IgD-negative memory B cell (primary cell): ENCODE measurements at regions not wholly inside any gene's neighbourhood (a gene's known extent, or its start where the extent isn't known, plus 50 kb on each side); places are given as distances from the start of the nearest gene placed in this dataset.
"Not testable (repeated sequence)": the region's sequence is repeated elsewhere in the genome, so short reads cannot be mapped to it uniquely, and the experiment has no call there.

ENCODE experiments used
- H3K27ac Mint-ChIP-seq, 3 donors: one replicate each; pipeline ENCODE4 v1.8.0; 2020 to 2022; ENCODE audit warnings: mild to moderate bottlenecking in 3 of 3, mixed read lengths in 3 of 3, moderate library complexity in 1 of 3
- H3K27me3 Mint-ChIP-seq: one replicate; pipeline ENCODE4 v1.8.0; 2021; ENCODE audit warnings: mixed read lengths
- H3K36me3 Mint-ChIP-seq: one replicate; pipeline ENCODE4 v1.8.0; 2020; ENCODE audit warnings: mild to moderate bottlenecking, mixed read lengths
- H3K4me1 Mint-ChIP-seq, 3 donors: one replicate each; pipeline ENCODE4 v1.8.0; 2020 to 2022; ENCODE audit warnings: mixed read lengths in 3 of 3, mild to moderate bottlenecking in 1 of 3
- H3K4me3 Mint-ChIP-seq, 4 donors: one replicate each; pipeline ENCODE4 v1.8.0; 2020 to 2022; ENCODE audit warnings: mild to moderate bottlenecking in 4 of 4, mixed read lengths in 4 of 4, moderate library complexity in 3 of 4
- H3K9me3 Mint-ChIP-seq, 3 donors: one replicate each; pipeline ENCODE4 v1.8.0; 2020 to 2021; ENCODE audit warnings: mixed read lengths in 3 of 3, mild to moderate bottlenecking in 1 of 3

DNA sequence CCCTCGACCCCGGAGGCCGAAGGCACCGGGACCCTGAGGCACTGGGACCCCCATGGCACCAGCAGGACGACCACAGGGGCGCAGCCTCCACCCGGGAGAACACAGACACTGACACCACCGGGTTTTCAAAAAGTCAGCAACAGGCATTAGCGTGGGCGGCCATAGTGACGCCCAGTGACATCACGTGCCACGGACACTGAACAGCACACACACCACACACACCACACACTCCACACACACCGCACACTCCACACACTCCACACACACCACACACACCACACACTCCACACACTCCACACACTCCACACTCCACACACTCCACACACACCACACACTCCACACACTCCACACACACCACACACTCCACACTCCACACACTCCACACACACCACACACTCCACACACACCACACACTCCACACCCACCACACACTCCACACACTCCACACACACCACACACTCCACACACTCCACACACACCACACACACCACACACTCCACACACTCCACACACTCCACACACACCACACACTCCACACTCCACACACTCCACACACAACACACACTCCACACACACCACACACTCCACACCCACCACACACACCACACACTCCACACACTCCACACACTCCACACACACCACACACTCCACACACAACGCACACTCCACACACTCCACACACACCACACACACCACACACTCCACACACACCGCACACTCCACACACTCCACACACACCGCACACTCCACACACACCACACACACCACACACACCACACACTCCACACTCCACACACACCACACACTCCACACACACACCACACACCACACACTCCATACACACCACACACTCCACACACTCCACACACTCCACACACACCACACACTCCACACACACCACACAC is 3955.9 kb upstream of the TPTE start:
- H3K27ac Mint-ChIP-seq, H3K36me3 Mint-ChIP-seq, H3K27me3 Mint-ChIP-seq, H3K4me3 Mint-ChIP-seq, H3K9me3 Mint-ChIP-seq, H3K4me1 Mint-ChIP-seq: not testable (repeated sequence)

DNA sequence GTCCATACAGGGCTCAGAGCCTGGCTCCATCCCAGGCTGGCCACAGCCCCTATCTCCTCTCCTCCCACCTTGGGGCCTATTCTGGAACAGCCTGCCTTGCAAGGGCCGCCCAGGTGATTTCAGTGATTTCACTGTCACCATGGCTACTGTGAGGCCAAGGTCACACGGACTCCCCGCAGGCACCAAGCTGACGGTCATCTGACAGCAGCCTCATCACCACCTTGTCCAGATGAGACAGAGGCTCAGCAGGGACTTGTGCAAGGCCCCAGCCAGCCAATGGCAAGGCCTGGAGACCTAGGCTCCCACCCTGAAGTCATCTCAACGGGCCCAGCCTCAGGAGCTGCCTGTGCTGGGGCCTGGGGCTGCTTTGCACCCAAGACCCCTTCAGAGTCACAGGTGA is 3953.8 kb upstream of the TPTE start:
- H3K27me3 Mint-ChIP-seq, H3K4me3 Mint-ChIP-seq, H3K36me3 Mint-ChIP-seq, H3K9me3 Mint-ChIP-seq, H3K4me1 Mint-ChIP-seq, H3K27ac Mint-ChIP-seq: not testable (repeated sequence)

DNA sequence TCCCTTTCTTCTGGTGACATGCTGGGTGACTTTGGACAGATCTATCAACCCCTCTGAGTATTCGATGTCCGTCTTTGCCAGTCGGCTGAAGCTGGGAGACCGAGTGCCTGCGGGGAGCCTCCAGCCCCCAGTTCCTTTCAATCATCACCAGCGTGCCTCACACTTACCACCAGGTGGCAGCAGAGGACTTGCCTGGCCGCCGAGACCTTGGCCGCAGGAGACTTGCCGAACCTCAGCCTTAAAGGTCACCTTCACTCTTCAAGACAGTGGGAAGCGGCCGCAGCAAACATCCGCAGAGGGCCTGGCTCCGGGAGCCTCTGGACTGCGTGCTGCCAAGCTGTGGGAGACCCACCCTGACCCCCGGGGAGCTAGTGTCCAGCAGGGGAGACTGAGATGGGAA is 3952.2 kb upstream of the TPTE start:
- not testable (repeated sequence) for H3K27me3 Mint-ChIP-seq, H3K4me1 Mint-ChIP-seq, H3K9me3 Mint-ChIP-seq, H3K36me3 Mint-ChIP-seq, H3K4me3 Mint-ChIP-seq, H3K27ac Mint-ChIP-seq

DNA sequence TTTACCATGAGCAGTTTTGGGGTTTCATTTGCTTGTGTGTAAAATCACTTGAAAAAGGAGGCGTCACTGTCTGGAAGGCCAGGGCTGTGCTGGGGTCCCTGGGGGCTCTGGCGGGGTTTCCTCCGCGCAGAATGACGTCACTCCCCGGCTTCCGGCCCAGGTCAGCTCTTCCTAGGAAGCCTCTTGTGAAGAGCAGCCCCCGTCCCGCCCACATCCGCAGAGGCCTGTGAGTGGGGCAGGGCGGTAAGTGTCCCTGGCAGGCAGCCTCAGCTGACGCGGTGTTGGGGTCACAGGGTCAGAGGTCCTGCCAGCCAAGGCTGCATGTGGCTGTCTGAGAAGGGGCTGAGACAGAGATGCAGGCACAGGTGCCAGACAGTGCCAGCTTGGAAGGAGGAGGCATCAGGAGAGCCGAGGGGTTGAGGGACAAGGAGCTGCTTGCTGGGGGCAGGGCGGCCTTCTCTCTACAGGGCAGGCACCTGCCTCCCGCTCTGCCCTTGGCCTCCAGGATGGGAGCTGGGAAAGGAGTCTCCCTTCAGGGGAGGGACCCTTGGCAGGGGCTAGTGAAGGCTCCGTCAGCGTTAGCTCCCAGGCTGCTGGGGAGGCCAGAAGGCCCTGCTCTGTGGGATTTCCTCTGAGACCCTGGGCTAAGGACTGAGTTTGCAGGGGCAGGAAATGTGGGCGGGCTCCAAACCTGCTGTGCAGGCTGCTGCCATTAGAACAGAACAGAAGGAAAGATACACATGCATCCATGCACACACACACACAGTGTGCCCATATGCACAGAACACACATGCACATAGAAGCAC is 3951.6 kb upstream of the TPTE start:
- not testable (repeated sequence) for H3K9me3 Mint-ChIP-seq, H3K27me3 Mint-ChIP-seq, H3K4me1 Mint-ChIP-seq, H3K36me3 Mint-ChIP-seq, H3K4me3 Mint-ChIP-seq, H3K27ac Mint-ChIP-seq

DNA sequence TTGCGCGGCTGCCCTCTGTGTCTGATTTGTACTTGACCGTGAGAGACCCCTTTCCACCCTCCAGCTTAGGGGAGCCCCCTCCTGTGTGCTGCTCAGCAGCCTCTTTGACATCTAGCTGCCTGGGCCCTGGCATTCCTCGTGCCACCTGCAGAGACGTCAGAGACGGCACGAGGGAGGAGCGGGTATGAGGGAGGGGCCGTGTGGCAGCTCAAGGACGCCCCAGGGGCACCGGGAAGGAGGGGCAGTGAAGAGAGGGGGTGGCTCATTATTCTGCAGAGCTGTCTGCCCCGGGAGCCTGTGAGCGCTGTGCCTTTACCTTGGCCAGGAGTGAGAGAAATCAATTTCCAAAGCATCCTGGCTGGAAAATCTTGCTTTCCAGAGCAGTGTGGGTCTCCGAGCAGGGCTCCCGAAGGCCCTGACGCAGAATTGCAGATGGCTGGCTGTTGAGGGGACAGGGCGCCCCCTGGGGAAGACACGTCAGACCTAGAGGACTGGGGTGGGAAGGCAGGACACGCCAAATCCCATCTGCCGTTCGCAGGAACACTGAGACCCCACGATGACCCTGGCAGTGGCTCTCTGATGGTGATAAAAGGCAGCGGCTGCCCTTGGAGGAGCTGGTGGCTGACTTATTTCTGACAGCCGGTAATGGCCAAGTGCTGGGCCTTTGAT is 3950.5 kb upstream of the TPTE start:
- not testable (repeated sequence) for H3K4me1 Mint-ChIP-seq, H3K9me3 Mint-ChIP-seq, H3K27ac Mint-ChIP-seq

DNA sequence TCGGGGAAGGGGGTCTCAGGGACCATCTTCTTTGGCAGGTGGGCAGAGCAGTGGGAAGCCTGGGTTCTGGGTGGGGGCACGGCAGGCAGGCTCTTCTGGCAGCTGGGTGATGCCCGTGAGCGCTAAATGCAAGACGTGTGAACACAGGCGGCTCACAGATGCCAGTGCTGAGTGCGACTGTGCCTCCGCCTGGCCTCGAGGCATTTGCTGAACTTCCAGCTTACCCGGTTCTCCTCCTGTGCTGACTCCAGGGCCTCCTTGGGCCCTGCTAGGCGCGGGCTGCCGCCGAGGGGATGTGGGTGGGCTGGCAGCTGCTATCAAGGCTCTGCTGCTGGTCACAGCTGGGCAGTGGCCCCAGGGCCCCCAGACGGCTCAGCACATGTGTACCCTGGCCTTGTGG is 3947.8 kb upstream of the TPTE start:
- H3K4me3 Mint-ChIP-seq, H3K36me3 Mint-ChIP-seq, H3K4me1 Mint-ChIP-seq, H3K27ac Mint-ChIP-seq, H3K9me3 Mint-ChIP-seq, H3K27me3 Mint-ChIP-seq: not testable (repeated sequence)

More for the DNA sequence above, 3950.5 kb upstream of the TPTE start:
- H3K27me3 Mint-ChIP-seq, H3K36me3 Mint-ChIP-seq, H3K4me3 Mint-ChIP-seq: not testable (repeated sequence)

DNA sequence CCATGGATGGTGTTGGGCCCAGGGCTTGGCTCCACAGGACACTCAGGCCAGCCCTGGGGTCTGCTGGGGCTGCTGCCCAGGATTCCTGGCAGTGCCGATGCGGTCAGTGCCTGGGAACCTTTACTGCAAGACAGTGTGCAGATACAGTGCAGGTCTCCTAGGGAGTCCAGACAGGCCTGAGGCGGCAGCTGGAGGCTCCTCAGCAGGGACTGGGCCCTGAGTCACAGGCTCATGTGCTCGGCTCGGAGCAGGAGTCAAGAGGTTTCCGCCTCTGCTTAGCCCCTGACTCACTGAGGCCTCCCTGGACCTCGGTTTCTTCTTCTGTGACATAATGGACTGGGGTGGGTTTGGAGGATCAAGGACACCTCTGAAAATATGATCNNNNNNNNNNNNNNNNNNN is 3941.6 kb upstream of the TPTE start:
- H3K9me3 Mint-ChIP-seq, H3K4me1 Mint-ChIP-seq, H3K27ac Mint-ChIP-seq, H3K36me3 Mint-ChIP-seq, H3K4me3 Mint-ChIP-seq, H3K27me3 Mint-ChIP-seq: not testable (repeated sequence)
